ENCODE measurements at regions not wholly inside any gene's neighbourhood (a gene's known extent, or its start where the extent isn't known, plus 50 kb on each side); places are given as distances from the start of the nearest gene placed in this dataset.

- no peak for TF ChIP-seq POLR2AphosphoS5 (IDR thresholded peaks at IDR 0.05)
- TF ChIP-seq CTCF (IDR thresholded peaks at IDR 0.05): no peak
Observed at GRCh38 chr11:41935241-41935640, 475.8 kb upstream of the LRRC4C start.

All from suprapubic skin (tissue), 3 donors.